Gastroesophageal sphincter (tissue), 4 donors: ENCODE measurements at regions not wholly inside any gene's neighbourhood (a gene's known extent, or its start where the extent isn't known, plus 50 kb on each side); places are given as distances from the start of the nearest gene placed in this dataset.

Experiments used
- ATAC-seq: fragments of 150-250 bp; one replicate; pipeline ENCODE4 v1.9.1; 2016; ENCODE audit warnings: mild to moderate bottlenecking, moderate library complexity
- H3K27ac ChIP-seq, 4 donors: fragments of 200-600 bp; sonication (generic) in 3 of 4; 1 replicate in 3 of 4; 2 replicates in 1 of 4; pipeline ENCODE4 v1.5.1; 2016 to 2019
- H3K27me3 ChIP-seq: fragments of 200-600 bp; sonication (generic); one replicate; pipeline ENCODE4 v1.5.1; 2019
- H3K36me3 ChIP-seq, 2 donors: fragments of 200-600 bp; sonication (generic); one replicate each; pipeline ENCODE4 v1.5.1; 2019; ENCODE audit warnings: control low read depth in 1 of 2
- H3K4me1 ChIP-seq, 3 donors: fragments of 200-600 bp; sonication (generic); 1 replicate in 2 of 3; 2 replicates in 1 of 3; pipeline ENCODE4 v1.5.1; 2016 to 2019; ENCODE audit warnings: control low read depth in 2 of 3
- H3K4me3 ChIP-seq, 2 donors: fragments of 200-600 bp; sonication (generic); one replicate each; pipeline ENCODE4 v1.5.1; 2019; ENCODE audit warnings: mild to moderate bottlenecking in 1 of 2, moderate library complexity in 1 of 2
- H3K9me3 ChIP-seq, 3 donors: fragments of 200-600 bp; sonication (generic); one replicate each; pipeline ENCODE4 v1.5.1; 2017 to 2019; ENCODE audit warnings: control low read depth in 2 of 3
- CTCF ChIP-seq, 4 experiments: fragments of 200-600 bp in 2 of 4; fragments of 450-650 bp in 2 of 4; sonication (generic) in 1 of 4; IDR thresholded peaks; one replicate each; pipeline ENCODE4 v1.5.1; 2017 to 2019; ENCODE audit warnings: antibody characterized with exemption in 4 of 4, mild to moderate bottlenecking in 2 of 4, moderate library complexity in 2 of 4
- EP300 ChIP-seq: sonication (generic); formaldehyde crosslinking; IDR thresholded peaks from one replicate; pipeline ENCODE4 v1.6.1; 2017; ENCODE audit warnings: antibody characterized with exemption, mild to moderate bottlenecking
- POLR2A ChIP-seq, 2 donors: fragments of 450-650 bp; IDR thresholded peaks; one replicate each; pipeline ENCODE4 v1.6.1; 2017; ENCODE audit warnings: antibody characterized with exemption in 2 of 2, mild to moderate bottlenecking in 2 of 2, moderate library complexity in 1 of 2
- POLR2AphosphoS5 ChIP-seq: sonication (generic); formaldehyde crosslinking; IDR thresholded peaks from one replicate; pipeline ENCODE4 v1.6.1; 2017; ENCODE audit warnings: antibody characterized with exemption
- WGBS, 2 donors: methylation state at CpG; one replicate each; pipeline ENCODE4 v1.1.5; 2018; ENCODE audit warnings: low coverage in 1 of 2; 5-methylcytosine and 5-hydroxymethylcytosine counted together

DNA sequence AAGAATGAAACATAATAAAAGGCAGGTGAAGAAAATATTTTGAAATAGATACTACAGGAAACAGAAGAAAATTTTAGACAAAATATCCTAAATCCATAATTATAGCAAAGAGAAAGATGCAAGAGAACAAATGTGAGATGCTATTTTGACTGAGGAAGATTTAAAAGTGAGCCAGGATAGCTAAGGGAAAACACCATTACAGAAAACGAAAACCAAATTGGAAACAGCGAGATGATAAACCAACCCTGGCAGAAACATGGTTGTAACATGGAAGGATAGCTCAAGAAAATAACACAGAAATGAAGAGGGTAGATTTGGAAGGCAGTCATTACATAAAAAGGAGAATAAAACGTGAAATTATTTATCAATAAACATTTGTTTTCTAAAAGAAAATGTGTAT lies 267.2 kb upstream of the NREP start:
- Histone ChIP-seq H3K27ac (no peak overlapping the region), H3K4me3 (no peak overlapping the region), H3K9me3 (no peaks in the 10 kb centered on the region), H3K36me3 (no peaks in the 10 kb centered on the region), H3K27me3 (no peaks in the 10 kb centered on the region), H3K4me1 (peaks cover 0 to 14% (median 0%) of the 10 kb centered on the region in 3 donors)
- no peak for ATAC-seq
- TF ChIP-seq EP300, result no peak
- no peak for TF ChIP-seq POLR2AphosphoS5
- no peak for TF ChIP-seq POLR2A (IDR thresholded peaks at IDR 0.05)
- TF ChIP-seq CTCF (IDR thresholded peaks at IDR 0.05), result no peak
- WGBS, 2 donors, result 85 to 89% methylated on average over 3 of the region's 3 CpGs

- TF ChIP-seq POLR2AphosphoS5 (no peak), POLR2A (IDR thresholded peaks at IDR 0.05) (no peak), EP300 (no peak), CTCF (IDR thresholded peaks at IDR 0.05) (no peak)
- no peak for ATAC-seq
- Histone ChIP-seq H3K4me3 (no peak overlapping the region), H3K4me1 (peaks cover 0 to 14% (median 0%) of the 10 kb centered on the region in 3 donors), H3K27me3 (no peaks in the 10 kb centered on the region), H3K36me3 (no peaks in the 10 kb centered on the region), H3K27ac (no peak overlapping the region), H3K9me3 (no peaks in the 10 kb centered on the region)
- 91 to 100% methylated on average over 2 to 3 of the region's 3 CpGs for WGBS, 2 donors
These were observed 266.8 kb upstream of the NREP start for GRCh38 chr5:112023766-112024165.

DNA sequence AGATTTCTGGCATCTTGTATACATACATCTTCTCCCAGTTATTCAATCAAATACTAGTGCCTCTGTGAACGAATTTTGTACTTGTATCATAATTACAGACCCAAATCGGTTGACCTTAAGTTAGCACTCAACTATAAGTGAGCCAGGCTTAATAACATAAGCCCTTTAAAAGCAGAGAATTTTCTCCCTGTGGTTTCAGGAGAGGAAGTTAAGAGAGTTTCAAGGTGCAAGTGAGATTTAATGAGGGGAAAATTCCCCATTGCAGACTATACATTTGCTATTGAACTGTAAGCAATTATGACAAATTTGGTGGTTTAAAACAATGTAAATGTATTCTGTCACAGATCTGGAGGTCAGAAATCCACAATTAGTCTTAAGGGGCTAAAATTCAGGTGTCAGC lies 261.9 kb upstream of the NREP start:
- Histone ChIP-seq H3K9me3 (no peaks in the 10 kb centered on the region), H3K36me3 (no peaks in the 10 kb centered on the region), H3K27ac (no peak overlapping the region), H3K4me1 (peaks cover 0 to 12% (median 0%) of the 10 kb centered on the region in 3 donors), H3K27me3 (no peaks in the 10 kb centered on the region), H3K4me3 (no peak overlapping the region)
- WGBS, 2 donors, result 56 to 67% methylated on average over 2 of the region's 2 CpGs
- ATAC-seq, result no peak
- TF ChIP-seq CTCF (IDR thresholded peaks at IDR 0.05) (no peak), EP300 (no peak), POLR2AphosphoS5 (no peak), POLR2A (IDR thresholded peaks at IDR 0.05) (no peak)

GRCh38 chr5:112016980-112017379 lies 260.0 kb upstream of the NREP start:
- no peaks in the 10 kb centered on the region for H3K27me3 ChIP-seq
- no peak overlapping the region for H3K27ac ChIP-seq
- H3K4me1 ChIP-seq, result peaks cover 0 to 17% (median 1%) of the 10 kb centered on the region in 3 donors
- WGBS, 2 donors, result 93 to 100% methylated on average over 2 to 5 of the region's 5 CpGs
- no peaks in the 10 kb centered on the region for H3K9me3 ChIP-seq
- no peak overlapping the region for H3K4me3 ChIP-seq
- ATAC-seq, result no peak
- TF ChIP-seq POLR2A (IDR thresholded peaks at IDR 0.05), result no peak
- TF ChIP-seq EP300, result no peak
- no peak for TF ChIP-seq CTCF (IDR thresholded peaks at IDR 0.05)
- TF ChIP-seq POLR2AphosphoS5, result no peak
- H3K36me3 ChIP-seq, result no peaks in the 10 kb centered on the region

- no peak for TF ChIP-seq CTCF (IDR thresholded peaks at IDR 0.05)
- TF ChIP-seq POLR2A (IDR thresholded peaks at IDR 0.05), result no peak
- TF ChIP-seq EP300, result no peak
- Histone ChIP-seq H3K4me1 (peaks cover 3 to 26% (median 3%) of the 10 kb centered on the region in 3 donors), H3K4me3 (no peak overlapping the region), H3K36me3 (no peaks in the 10 kb centered on the region), H3K27ac (no peak overlapping the region), H3K9me3 (no peaks in the 10 kb centered on the region), H3K27me3 (no peaks in the 10 kb centered on the region)
- ATAC-seq, result no peak
These were observed 257.9 kb upstream of the NREP start for GRCh38 chr5:112014783-112015395.
